Glutamatergic neuron (in vitro differentiated cells): ENCODE measurements at regions not wholly inside any gene's neighbourhood (a gene's known extent, or its start where the extent isn't known, plus 50 kb on each side); places are given as distances from the start of the nearest gene placed in this dataset.

Experiments
- DNase-seq: peaks from one replicate; pipeline ENCODE4 v3.0.0; 2022
- H3K27ac Mint-ChIP-seq: one replicate; pipeline ENCODE4 v1.8.0; 2020; ENCODE audit warnings: mild to moderate bottlenecking, mixed read lengths, inconsistent platforms; ENCODE audit not compliant: unreplicated experiment
- H3K27me3 Mint-ChIP-seq: one replicate; pipeline ENCODE4 v1.8.0; 2020; ENCODE audit warnings: mild to moderate bottlenecking, moderate library complexity, mixed read lengths, inconsistent platforms; ENCODE audit not compliant: unreplicated experiment
- H3K36me3 Mint-ChIP-seq: one replicate; pipeline ENCODE4 v1.8.0; 2020; ENCODE audit warnings: mild to moderate bottlenecking, mixed read lengths, inconsistent platforms; ENCODE audit not compliant: unreplicated experiment
- H3K4me1 Mint-ChIP-seq: one replicate; pipeline ENCODE4 v1.8.0; 2020; ENCODE audit warnings: mild to moderate bottlenecking, low read depth, mixed read lengths, inconsistent platforms; ENCODE audit not compliant: unreplicated experiment
- H3K4me3 Mint-ChIP-seq: one replicate; pipeline ENCODE4 v1.8.0; 2020; ENCODE audit warnings: mild to moderate bottlenecking, mixed read lengths, inconsistent platforms; ENCODE audit not compliant: unreplicated experiment
- H3K9me3 Mint-ChIP-seq: one replicate; pipeline ENCODE4 v1.8.0; 2020; ENCODE audit warnings: mild to moderate bottlenecking, moderate library complexity, mixed read lengths, inconsistent platforms; ENCODE audit not compliant: unreplicated experiment
- CTCF ChIP-seq: fragments of 200-600 bp; sonication (generic); IDR thresholded peaks from one replicate; pipeline ENCODE4 v1.5.0; 2021; ENCODE audit not compliant: partially characterized antibody, unreplicated experiment

DNA sequence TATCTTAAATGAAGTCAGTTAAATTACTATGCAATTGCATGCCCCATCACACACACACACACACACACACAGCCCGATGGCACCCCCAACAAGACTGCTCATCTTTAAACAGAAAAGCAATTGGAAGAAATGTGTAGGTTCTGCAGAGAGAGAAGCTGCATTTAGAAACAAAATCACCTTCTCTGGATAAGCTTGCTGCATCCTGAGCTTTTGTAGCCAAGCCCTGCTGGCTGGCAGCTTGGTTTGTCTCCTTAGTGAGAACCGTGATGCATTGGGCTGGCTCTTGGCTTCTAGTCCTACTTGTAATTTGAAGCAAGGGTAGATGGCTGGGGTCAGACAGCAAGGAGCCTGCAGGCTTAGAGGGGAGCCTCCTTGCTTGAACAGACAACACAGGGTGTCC, 153.8 kb downstream of the SOX9 start:
- H3K27ac Mint-ChIP-seq, result no peak overlapping the region
- H3K27me3 Mint-ChIP-seq, result peaks cover 5% of the 10 kb centered on the region
- H3K9me3 Mint-ChIP-seq, result peaks cover 2% of the 10 kb centered on the region
- no peak for DNase-seq
- H3K36me3 Mint-ChIP-seq, result peaks cover 10% of the 10 kb centered on the region
- H3K4me1 Mint-ChIP-seq, result no peaks in the 10 kb centered on the region
- TF ChIP-seq CTCF, result no peak
- H3K4me3 Mint-ChIP-seq, result no peak overlapping the region

- Mint-ChIP-seq H3K27ac (no peak overlapping the region), H3K36me3 (peaks cover 10% of the 10 kb centered on the region), H3K9me3 (no peaks in the 10 kb centered on the region), H3K4me3 (no peak overlapping the region), H3K27me3 (peaks cover 2% of the 10 kb centered on the region), H3K4me1 (peaks cover 8% of the 10 kb centered on the region)
- DNase-seq, result no peak
- no peak for TF ChIP-seq CTCF
These were observed 160.1 kb downstream of the SOX9 start for GRCh38 chr17:72280881-72281280.

DNA sequence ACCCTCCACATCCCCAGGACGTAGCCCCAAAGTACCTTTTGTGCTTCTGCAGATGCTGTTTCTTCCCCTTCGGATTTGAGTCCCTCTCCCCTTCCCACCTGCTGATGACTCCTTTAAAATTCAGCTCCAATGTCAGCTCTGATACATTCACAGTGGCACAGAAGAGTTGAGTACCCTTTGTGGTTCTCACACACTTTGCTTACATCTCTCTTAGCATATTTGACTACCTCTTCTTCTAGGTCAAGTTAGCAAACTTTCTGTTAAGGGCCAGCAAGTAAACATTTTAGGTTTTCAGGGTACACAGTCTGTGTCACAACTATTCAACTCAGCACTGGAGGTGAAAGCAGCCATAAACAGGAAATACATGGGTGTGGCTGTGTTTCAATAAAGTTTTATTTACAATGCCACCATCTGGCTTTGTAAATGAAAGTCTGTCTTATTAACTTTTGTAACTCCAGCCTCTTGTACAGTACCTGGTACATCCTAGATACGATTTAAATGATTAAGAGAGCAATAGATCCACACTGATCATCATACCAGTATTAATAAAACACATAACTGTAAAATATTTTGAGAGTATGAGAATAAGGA, 161.7 kb downstream of the SOX9 start:
- Mint-ChIP-seq H3K4me3 (no peak overlapping the region), H3K27ac (no peak overlapping the region), H3K9me3 (no peaks in the 10 kb centered on the region), H3K27me3 (no peaks in the 10 kb centered on the region), H3K36me3 (peaks cover 4% of the 10 kb centered on the region), H3K4me1 (peaks cover 8% of the 10 kb centered on the region)
- TF ChIP-seq CTCF, result no peak
- DNase-seq, result no peak

DNA sequence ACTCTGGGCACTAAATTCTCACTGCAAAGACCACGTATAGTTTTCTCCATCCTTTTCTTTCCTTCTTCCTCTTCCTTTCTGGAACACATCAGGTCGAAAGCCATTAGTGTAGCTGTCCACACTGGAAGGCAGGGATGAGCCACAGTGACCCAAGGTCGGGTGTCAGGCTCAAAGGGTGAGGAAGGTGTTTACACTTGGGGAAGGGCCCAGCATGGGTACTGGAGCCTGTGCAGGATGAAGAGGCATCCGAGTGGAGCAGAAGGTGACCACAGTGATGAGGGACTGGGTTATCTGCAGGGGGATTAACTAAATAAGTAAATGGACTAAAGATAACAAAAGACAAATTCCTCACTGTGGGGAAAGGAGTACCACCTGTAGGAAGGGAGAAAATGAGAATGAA, 164.0 kb downstream of the SOX9 start:
- Mint-ChIP-seq H3K27ac (no peak overlapping the region), H3K27me3 (no peaks in the 10 kb centered on the region), H3K36me3 (peaks cover 4% of the 10 kb centered on the region), H3K4me1 (peaks cover 8% of the 10 kb centered on the region), H3K9me3 (no peaks in the 10 kb centered on the region), H3K4me3 (no peak overlapping the region)
- DNase-seq, result no peak
- TF ChIP-seq CTCF, result no peak

DNA sequence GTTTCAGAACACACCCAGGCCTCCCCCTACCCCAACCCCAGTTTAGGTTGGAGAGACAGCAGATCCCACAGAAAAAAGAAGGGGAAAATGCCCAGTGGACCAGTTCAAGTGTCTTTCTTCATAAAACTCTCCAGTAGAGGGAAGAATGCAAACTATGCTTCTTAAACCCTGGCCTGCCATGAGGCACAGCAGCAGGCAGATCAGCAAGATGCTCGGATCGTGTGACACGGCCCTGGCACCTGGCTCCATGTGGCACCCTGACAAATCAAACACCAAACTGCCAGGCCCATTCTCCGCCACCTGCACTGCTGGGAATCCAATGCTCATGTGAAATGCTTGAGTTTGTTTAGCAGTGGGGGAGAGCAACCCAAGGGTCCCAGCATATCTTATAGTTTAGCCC, 166.8 kb downstream of the SOX9 start:
- no peak for DNase-seq
- H3K9me3 Mint-ChIP-seq, result no peaks in the 10 kb centered on the region
- no peak overlapping the region for H3K27ac Mint-ChIP-seq
- peaks cover 8% of the 10 kb centered on the region for H3K4me1 Mint-ChIP-seq
- TF ChIP-seq CTCF, result no peak
- no peak overlapping the region for H3K4me3 Mint-ChIP-seq
- no peaks in the 10 kb centered on the region for H3K27me3 Mint-ChIP-seq
- H3K36me3 Mint-ChIP-seq, result no peaks in the 10 kb centered on the region
